ENCODE measurements at regions not wholly inside any gene's neighbourhood (a gene's known extent, or its start where the extent isn't known, plus 50 kb on each side); places are given as distances from the start of the nearest gene placed in this dataset.
A peak's percentile ranks its signal among the peaks of the same experiment; 100 is the strongest.

GRCh38 chr5:128749136-128749898, 211.3 kb upstream of the FBN2 start:
- DNase-seq: peak; percentile 70

- DNase-seq: no peak
Observed at GRCh38 chr5:128750155-128750554, 212.1 kb upstream of the FBN2 start.

- no peak for DNase-seq
Observed at GRCh38 chr5:128757196-128757959, 207.9 kb upstream of the SLC27A6 start.

GRCh38 chr5:128762661-128763306, 202.5 kb upstream of the SLC27A6 start:
- peak; percentile 61 for DNase-seq

- DNase-seq: peak; percentile 81
Observed at GRCh38 chr5:128763321-128763720, 202.0 kb upstream of the SLC27A6 start.

GRCh38 chr5:128764601-128765310, 200.5 kb upstream of the SLC27A6 start:
- DNase-seq: peak; percentile 89

GRCh38 chr5:128765448-128766061, 199.7 kb upstream of the SLC27A6 start:
- DNase-seq: no peak

GRCh38 chr5:128766406-128766805, 198.9 kb upstream of the SLC27A6 start:
- DNase-seq: no peak

- DNase-seq: no peak
Observed at GRCh38 chr5:128770907-128771306, 194.4 kb upstream of the SLC27A6 start.

GRCh38 chr5:128772356-128772755, 192.9 kb upstream of the SLC27A6 start:
- DNase-seq: no peak

- no peak for DNase-seq
Observed at GRCh38 chr5:128773378-128773777, 191.9 kb upstream of the SLC27A6 start.

- DNase-seq: no peak
Observed at GRCh38 chr5:128774605-128775004, 190.7 kb upstream of the SLC27A6 start.

GRCh38 chr5:128775558-128775957, 189.7 kb upstream of the SLC27A6 start:
- DNase-seq: no peak

- no peak for DNase-seq
Observed at GRCh38 chr5:128777052-128777451, 188.2 kb upstream of the SLC27A6 start.

GRCh38 chr5:128778474-128778873, 186.8 kb upstream of the SLC27A6 start:
- no peak for DNase-seq

- peak; percentile 77 for DNase-seq
Observed at GRCh38 chr5:128782446-128782845, 182.8 kb upstream of the SLC27A6 start.

- no peak for DNase-seq
Observed at GRCh38 chr5:128784726-128785125, 180.6 kb upstream of the SLC27A6 start.

- DNase-seq: no peak
Observed at GRCh38 chr5:128791312-128791711, 174.0 kb upstream of the SLC27A6 start.

GRCh38 chr5:128796506-128796905, 168.8 kb upstream of the SLC27A6 start:
- no peak for DNase-seq

GRCh38 chr5:128798871-128799270, 166.4 kb upstream of the SLC27A6 start:
- no peak for DNase-seq

GRCh38 chr5:128799945-128800344, 165.3 kb upstream of the SLC27A6 start:
- DNase-seq: no peak

- no peak for DNase-seq
Observed at GRCh38 chr5:128800377-128800776, 164.9 kb upstream of the SLC27A6 start.

All from left hindlimb (tissue), 1 donor.